Fibroblast of skin of scalp (primary cell): ENCODE measurements at regions not wholly inside any gene's neighbourhood (a gene's known extent, or its start where the extent isn't known, plus 50 kb on each side); places are given as distances from the start of the nearest gene placed in this dataset.

Experiments used
- DNase-seq: peaks from one replicate; pipeline ENCODE4 v3.0.0-alpha.2; 2013

DNA sequence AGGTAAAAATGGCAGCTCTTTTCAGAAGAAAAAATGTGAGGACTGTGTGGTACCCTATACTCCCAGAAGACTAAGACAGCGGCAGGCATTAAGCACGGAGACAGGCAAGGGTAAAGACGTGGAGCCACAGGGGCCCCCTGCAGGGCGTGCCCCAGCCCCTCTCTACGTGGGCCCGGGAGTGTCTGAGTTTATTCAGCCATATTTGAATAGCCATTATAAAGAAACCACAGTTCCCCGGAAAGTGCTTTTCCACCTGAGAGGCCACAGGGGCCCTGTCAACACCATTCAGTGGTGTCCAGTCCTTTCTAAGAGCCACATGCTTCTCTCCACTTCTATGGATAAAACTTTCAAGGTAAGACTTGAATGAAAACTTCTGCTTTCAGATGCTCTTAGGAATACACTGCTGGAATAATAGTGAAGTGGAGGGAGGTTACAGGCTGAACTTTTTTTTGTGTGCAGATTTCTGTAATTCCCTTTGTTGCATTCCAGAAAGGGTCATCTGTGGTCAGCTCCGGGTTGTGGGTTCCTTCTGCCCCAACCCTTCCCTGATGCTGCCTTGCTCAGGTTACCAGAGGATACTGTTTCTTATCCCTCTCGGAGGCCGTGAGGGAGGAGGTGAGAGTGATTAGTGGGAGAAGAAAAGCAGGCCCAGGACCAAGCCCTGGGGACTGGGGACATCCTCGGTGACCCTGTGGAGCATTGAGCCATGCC, 58.4 kb downstream of the SLC25A47 start:
- no peak for DNase-seq

DNA sequence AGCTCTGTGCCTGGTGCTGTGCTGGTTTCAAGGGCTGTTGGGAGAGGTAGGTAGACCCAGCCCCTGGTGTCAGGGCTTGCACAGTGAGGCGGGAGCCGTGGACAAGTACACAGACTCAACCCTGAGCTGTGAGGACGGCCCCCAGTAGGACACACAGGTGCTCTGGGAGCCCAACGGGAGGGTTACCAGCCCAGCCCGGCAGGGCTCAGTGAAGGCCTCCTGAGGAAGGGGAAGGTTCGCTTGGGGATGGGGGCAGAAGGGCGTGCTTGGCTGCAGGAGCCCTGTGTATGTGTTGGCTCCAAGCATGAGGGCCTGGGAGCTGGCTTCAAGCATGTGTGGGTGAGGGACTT, 58.9 kb downstream of the SLC25A47 start:
- no peak for DNase-seq

DNA sequence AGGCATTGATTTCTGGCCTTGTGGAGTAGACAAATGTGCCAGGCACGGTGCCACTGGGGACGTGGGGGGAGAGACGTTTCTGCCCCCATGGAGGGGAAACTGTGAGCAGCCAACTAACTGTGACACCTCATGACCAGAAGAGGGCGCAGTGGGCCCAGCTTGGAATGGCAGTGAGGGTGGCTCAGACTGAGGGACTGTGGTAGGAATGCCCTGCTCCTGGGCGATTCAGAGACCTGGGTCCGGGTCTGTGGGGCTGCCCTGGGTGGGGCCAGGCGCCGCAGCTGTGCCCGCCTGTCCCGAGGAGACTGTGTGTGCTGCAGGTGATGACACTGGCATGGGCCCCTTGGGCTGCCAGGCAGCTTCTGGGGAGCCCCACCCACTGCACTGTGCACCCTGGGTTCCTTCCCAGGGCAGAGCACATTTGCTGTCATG, 60.6 kb downstream of the SLC25A47 start:
- peak; percentile 63 for DNase-seq

GRCh38 chr14:100384277-100384676, 61.1 kb downstream of the SLC25A47 start:
- DNase-seq = no peak

DNA sequence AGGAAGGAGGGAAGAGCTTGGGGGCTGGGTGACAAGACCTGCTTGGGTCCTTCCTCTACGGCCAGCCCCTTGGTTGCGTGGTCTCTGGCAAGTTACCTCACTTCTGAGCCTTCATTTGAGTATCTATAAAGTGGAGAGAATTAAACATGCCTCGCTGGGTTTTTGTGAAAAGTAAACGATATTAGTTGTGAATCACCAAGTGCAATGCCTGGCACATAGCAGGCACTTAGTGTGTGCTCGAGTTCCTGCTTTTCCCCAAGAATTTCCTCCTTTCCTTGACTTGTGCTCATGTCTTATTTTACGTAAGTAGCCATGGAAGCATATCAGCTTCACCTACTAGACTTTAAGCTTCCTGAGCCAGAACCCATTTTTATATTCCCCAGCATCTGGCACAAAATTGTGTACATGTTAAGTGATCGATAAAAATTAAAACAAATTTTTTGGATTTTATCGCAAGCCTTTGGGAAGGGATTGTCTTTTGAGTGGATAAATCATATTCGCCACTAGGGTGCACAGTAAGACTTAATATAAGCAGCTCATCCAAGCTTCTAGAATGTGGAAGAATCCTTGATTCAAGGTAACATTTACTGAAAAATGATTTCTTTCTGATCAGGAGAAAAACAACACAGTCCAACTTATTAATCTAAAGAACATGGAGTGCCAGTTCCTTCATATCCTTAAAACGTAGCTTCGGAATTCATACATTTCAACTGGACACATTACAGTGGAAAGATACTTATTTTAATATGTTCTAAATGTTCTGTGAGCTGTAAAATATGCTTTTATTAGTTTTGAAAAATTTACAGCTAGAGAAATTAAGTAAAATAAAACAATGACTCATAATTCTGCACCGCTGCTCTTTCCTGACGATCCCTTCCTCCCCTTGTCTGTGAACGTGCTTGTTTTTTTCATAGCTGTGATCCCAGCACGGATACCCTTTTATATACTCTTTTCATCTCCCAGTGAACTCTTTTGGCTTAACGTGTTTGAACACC, 62.0 kb downstream of the SLC25A47 start:
- peak; percentile 67 for DNase-seq

GRCh38 chr14:100386121-100386520, 63.0 kb downstream of the SLC25A47 start:
- peak; percentile 62 for DNase-seq

GRCh38 chr14:100386846-100387245, 63.7 kb downstream of the SLC25A47 start:
- no peak for DNase-seq

DNA sequence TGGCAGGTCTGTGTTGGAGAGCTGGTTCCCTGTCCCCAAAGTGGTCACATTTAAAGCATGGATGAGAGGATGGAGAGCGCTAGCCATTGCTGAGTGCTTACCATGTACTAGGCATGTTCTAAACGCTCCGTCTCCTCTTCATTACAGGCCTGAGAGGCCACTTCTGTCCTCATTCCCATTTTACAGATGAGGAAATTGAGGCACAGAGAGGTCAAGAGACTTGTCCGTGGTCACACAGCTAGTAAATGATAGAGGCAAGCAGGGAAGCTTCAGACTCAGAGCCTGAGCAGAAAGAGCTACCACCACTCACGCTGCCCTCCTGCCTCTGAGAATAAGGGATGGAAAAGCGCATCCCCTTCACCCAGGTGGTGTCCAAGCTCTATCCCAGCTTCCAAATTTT, 64.3 kb downstream of the SLC25A47 start:
- no peak for DNase-seq

DNA sequence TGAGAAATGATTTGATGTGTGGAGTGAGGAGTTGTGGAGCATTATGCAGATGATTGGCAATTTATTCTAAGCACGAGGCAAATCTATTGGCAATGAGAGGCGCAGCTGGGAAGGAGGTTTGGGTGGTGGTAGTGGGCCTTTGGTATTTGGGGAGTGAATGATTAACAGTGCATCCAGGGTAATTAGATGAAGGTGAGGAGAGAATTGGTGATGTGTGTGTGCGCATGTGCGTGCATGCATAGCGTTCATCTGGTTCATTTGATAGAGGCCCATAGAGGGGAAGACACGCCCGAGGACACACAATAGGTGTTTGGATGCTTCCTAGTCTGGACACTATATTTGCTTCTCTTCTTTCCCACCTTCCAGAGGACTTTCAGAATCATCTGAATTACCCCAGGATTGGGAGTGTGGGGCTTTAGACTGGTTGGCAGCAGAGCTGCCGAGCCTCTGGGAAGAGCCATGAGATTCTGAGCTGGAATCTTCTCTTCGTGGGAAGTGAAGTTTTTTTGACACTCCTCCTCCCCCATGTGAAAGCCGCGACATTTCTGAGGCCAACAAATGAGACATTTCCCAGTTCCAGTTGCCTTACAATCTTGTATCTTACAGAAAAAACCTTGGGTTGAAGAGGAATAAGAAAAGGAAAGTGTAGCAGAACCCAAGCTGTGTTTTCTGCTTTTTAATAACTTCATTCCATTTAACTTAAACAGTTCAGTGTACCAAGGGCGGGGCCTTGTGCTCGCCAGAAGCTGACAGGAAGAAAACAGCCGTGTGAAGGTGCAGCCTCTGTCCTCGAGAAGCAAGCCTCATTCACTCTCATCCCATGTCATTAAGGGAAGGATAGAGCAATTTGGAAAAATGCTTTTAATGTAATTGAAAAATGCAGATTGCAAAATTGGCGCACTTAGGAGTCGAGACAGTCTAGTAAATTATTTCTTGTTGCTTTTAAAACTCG, 65.2 kb downstream of the SLC25A47 start:
- peak; percentile 34 for DNase-seq

GRCh38 chr14:100389497-100390104, 66.5 kb downstream of the SLC25A47 start:
- DNase-seq = no peak

- no peak for DNase-seq
These were observed 68.0 kb downstream of the SLC25A47 start for GRCh38 chr14:100391173-100391572.

DNA sequence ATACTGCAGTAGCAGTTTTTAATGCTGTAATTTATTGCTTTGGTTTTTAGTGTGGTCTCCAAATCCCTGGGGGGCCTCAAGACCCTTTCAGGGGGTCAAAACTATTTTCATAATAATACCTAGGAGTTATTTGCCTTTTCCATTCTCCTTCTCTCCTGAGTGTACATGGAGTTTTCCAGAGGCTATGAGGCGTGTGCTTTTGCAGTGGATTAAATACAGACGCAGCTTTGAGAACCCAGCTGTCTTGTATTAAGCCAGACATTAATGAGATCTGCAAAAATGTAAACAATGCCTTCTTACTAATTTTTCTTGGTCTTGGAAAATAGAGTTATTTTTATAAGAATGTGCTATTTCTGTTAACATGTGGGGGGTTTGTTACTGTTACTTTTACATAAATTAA, 68.6 kb downstream of the SLC25A47 start:
- peak; percentile 87 for DNase-seq

DNA sequence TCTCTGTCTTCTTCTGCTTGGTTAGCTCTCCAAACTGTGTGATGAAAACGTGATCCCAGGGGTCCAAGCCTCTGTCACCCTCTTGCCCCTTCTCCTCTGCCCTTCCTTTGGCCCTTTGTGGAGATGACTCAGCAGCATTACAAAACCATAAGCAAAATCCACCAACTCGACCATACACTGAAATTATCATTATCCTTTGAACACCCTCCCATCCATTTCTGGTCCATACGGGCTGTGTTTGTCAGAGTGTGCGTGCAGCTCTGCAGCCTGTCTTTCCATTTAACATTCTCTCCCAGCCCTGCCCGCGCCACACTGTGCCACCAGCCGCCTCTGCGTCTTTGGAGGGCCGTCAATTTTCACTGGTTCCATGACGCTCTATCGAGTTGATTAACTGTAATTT, 69.2 kb downstream of the SLC25A47 start:
- peak; percentile 51 for DNase-seq

DNA sequence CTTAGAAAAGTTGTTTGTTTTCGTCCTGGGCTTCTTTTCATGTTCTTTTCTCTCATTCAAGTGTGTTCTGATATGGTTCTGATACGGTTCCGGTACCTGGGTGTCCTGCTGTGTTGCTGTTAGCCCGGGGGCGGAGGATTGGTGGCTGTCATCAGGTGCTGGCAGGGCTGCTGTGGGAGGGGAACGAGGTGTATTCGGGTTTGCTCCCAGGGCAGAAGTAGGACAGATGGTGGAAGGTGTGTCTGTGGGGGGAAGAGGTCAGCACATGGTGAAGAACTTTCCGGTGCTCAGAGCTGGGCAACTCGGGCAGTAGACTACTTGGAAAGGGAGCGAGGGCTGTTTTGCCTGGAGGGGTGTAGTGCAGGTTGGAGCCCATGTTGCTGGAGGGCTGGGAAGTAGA, 70.2 kb downstream of the SLC25A47 start:
- DNase-seq = no peak

DNA sequence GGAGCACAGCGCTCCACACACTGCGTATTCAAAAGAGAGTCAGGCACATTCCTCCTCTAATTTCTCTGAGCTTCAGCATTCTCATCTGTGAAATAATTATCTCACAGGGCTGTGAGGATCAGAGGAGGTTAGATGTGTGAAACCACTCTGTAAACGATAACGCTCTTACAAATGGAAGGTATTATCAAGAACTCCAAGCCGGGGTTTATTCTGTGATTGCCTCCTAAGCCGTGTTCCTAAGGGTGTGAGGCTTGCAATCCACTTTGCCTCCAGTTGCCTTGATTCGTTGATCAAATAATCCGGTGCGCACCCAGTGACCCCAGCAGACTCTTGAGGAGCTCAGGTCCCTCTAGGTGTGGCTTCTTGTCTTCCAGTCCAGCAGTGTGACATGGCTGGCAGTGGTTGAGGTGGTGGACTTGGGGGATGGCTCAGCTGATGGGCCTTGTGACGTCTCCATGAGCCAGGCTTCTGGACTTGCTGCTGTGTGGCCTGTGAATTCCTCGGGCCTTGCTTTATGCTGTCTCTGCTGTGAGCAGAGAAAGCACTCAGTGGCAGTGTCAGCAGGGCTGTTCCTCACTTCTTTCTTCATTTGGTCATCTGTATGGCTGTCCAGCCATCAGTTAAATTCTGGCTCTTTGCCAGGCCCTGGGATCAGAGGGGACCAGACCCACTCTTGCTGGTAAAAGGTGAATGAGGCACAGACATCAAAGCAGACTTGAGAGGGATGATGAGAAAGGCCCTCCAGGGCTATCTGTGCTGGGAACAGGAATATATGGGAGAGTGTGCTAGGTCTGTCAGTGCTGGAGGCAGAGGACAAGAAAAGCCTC, 71.0 kb downstream of the SLC25A47 start:
- no peak for DNase-seq

DNA sequence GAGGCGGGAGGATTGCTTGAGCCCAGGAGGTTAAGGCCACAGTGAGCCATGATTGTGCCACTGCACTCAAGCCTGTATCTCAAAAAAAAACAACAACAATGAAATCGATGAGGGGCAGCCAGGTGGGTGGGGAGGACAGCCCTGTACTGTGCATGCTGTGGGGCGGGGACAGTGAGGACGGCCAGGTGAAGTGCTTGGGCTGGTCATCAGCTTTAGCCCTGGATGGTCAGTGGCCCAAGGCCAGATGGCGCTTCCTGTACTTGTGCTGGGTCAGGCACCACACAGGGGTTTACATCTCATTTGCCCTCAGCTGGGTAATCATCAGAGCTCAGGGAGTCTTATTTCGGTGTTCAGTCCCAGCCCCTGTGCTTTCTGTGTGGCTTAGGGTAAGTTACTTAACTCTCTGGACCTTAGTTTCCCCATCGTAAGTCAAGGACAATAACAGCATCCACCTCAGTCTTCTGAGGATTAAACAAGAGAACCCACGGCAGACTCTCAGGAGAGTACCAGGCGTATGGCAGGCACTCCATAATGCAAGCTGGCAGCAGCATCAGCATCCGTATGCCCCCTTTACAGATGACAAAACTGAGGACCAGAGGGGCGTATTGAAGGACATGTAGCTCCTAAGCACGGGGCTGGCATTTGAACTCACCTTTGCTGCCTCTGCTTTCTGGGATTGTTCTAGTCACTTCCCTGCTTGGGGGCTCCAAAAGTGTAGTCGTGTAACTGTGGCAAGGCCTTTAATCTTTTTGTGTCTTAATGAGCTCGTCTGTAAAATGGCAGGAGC, 71.9 kb downstream of the SLC25A47 start:
- no peak for DNase-seq

DNA sequence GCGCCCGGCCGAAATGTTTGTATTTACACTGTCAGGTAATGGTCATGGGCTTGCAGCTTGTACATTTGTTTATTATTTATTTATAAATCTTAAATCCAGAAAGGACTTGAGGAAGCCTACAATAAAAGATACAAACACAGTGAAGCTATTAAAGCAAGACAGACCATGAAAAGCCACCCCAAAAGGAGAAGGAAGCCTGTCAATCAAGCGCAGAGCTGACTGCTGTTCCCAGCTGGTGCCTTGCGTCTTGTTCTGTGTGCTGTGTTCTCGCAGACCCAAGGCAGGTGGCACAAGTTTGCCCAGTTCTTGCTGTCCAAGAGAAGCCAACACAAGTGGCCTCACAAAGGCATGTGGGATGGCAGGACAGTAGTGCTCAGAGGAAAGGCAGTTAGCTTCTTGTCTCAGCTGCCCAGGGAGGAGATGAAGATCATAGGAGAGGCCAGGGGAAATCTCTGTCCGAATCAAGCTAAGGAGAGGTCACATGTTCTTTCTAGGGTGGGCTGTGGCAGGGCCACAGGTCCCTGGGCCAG, 73.2 kb downstream of the SLC25A47 start:
- DNase-seq = no peak

DNA sequence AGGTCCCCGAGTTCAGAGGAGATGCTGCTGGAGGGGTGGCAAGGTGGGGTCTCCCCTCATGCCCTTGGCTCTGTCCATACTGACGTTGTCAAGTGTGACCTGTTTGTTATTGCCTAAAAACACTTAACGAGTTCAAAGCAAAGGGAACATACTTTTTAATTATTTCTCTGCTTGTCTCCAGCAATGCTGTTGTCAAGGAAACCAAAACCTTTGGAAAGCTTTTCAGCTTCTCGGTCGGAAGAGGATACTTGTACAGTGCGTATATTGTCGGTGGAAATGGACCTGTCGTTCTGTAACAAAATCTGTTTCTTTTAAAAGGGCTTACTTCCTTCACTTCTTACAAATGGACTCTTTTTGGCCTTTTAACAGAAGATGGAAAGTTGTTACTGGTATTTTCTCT, 73.9 kb downstream of the SLC25A47 start:
- no peak for DNase-seq

DNA sequence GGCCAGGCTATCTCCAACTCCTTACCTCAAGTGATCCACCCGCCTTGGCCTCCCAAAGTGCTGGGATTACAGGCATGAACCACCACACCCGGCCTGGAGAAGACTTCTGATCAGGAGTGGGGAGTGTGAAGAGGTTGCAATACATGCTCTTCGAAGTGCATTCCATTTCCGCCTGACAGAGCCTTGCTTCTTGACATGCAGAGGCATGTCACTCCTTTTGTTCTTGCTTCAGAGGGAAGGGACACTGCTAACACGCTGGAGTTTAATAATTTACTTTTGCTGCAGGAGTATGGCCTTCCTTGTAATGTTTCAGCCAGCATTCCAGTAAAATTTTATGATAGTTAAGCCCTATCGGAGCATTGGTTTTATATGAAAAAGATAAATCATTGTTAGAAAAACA, 74.9 kb downstream of the SLC25A47 start:
- no peak for DNase-seq
